GM21423 (cell line): ENCODE measurements at regions not wholly inside any gene's neighbourhood (a gene's known extent, or its start where the extent isn't known, plus 50 kb on each side); places are given as distances from the start of the nearest gene placed in this dataset.
"Not testable (repeated sequence)": the region's sequence is repeated elsewhere in the genome, so short reads cannot be mapped to it uniquely, and the experiment has no call there.

Experiments used
- ATAC-seq: cut with Tn5 transposase; IDR thresholded peaks from one replicate; pipeline ENCODE4 v1.9.1; 2021; ENCODE audit warnings: mild to moderate bottlenecking, moderate library complexity; ENCODE audit not compliant: unreplicated experiment

- ATAC-seq: peak; percentile 82
These were observed 297.5 kb upstream of the GRIN3A start for GRCh38 chr9:102035929-102036328.

GRCh38 chr9:102032614-102033013, 294.2 kb upstream of the GRIN3A start:
- ATAC-seq: no peak

GRCh38 chr9:102000956-102001355, 262.5 kb upstream of the GRIN3A start:
- no peak for ATAC-seq

DNA sequence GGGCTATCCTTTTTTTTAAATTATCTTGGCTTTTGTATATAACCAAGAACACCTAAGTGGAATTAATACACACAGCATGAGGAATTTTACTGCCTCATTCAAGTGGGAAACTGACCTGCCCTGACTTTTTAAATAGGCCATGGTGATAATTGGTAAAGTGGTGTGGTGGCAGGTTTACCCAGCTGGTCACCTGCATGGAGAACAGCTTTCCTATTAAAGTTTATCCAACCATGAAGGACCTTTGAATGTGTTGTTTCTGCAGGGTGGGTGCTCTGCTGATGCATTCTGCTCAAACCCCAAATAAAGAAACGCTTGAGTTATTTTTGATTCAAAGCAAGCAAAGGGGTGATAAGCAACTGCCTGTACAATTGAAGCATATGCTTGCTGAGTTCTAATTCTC, 261.0 kb upstream of the GRIN3A start:
- ATAC-seq: no peak

GRCh38 chr9:101995231-101995630, 256.8 kb upstream of the GRIN3A start:
- no peak for ATAC-seq

GRCh38 chr9:101993771-101994170, 255.3 kb upstream of the GRIN3A start:
- no peak for ATAC-seq

GRCh38 chr9:101991926-101992325, 253.5 kb upstream of the GRIN3A start:
- no peak for ATAC-seq

GRCh38 chr9:101977614-101978210, 239.3 kb upstream of the GRIN3A start:
- ATAC-seq: peak; percentile 76

- ATAC-seq: no peak
These were observed 232.2 kb upstream of the GRIN3A start for GRCh38 chr9:101970609-101971008.

- no peak for ATAC-seq
These were observed 229.9 kb upstream of the GRIN3A start for GRCh38 chr9:101968392-101968791.

DNA sequence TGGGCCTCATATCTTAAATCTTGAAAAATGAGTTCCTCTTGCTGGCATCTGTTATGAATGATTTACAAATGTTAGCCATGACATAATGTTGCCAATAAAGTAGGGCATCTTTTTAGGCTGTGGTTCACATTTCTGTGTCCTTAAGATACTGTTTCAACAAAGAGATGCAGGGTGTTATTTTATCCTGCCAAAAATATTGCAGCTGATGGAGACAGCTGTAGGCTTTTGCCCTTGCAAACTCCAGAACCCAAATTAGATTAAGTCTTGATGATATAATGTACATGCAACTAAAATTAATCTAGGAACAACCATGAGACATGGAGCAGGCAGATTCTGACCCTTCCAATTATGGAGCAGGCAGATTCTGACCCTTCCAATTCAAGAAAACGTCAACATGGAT, 228.2 kb upstream of the GRIN3A start:
- no peak for ATAC-seq

- ATAC-seq: no peak
These were observed 219.3 kb upstream of the GRIN3A start for GRCh38 chr9:101957705-101958104.

DNA sequence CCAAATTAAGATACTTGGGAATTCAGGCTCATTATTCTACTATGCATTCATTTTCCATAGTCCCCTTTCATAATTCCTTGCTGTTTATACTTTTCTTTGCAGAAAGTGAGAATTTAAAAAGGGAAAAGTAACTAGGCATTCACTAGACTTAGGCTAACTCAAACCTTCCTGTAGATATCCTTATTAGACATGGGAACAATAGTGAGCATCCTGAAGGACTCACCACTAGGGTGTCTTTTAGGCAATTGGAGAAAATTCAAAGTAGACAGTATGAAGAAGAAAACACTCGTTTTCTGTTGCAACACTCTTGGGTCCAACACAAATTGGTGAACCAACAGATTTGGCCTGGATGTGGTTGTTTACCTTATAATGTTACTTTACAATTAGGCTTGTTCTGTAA, 213.2 kb upstream of the GRIN3A start:
- ATAC-seq: no peak

DNA sequence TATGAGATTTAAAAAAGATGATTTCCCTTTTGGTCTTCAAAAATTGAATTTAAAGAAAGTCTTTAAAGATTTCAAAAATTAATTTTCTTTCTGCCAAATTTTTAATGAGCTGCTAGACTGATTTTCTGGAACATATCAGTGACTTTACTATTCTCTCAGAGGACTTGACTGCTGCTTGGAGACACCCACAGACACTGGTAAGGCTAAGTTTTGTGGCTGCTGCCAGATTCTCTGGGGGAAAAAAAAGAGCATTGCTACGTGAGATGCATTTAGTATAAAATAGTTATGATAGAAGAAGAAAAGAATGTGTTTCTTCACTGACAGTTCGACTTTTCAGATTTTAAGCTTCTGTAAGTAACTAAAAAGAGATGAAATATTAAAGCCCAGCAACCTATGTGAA, 193.3 kb upstream of the GRIN3A start:
- no peak for ATAC-seq

DNA sequence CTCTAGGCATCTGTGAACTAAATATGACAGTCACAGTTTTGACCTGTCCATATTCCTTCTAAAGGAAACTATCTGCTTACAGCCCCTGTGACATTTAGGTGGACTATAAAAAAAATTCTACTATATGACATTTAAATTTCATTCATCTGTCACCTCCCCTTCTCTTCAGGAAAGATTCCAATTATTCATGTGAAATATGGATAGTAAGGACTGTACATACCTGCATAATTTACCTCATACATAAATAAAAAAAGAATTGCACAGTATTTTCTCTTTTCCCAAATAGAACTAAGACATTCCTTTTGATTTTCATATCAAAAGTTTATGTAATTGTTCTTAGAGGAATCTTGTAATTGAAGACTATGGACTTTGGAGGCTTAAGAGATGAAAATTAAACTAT, 192.3 kb upstream of the GRIN3A start:
- no peak for ATAC-seq

GRCh38 chr9:101925498-101925897, 187.1 kb upstream of the GRIN3A start:
- no peak for ATAC-seq

GRCh38 chr9:101923451-101923850, 185.0 kb upstream of the GRIN3A start:
- ATAC-seq: no peak

GRCh38 chr9:101916948-101917347, 178.5 kb upstream of the GRIN3A start:
- ATAC-seq: not testable (repeated sequence)

- ATAC-seq: no peak
These were observed 177.0 kb upstream of the GRIN3A start for GRCh38 chr9:101915482-101915881.

GRCh38 chr9:101912698-101913097, 174.3 kb upstream of the GRIN3A start:
- ATAC-seq: no peak

GRCh38 chr9:101907466-101907865, 169.0 kb upstream of the GRIN3A start:
- no peak for ATAC-seq

GRCh38 chr9:101904845-101905244, 166.4 kb upstream of the GRIN3A start:
- no peak for ATAC-seq

DNA sequence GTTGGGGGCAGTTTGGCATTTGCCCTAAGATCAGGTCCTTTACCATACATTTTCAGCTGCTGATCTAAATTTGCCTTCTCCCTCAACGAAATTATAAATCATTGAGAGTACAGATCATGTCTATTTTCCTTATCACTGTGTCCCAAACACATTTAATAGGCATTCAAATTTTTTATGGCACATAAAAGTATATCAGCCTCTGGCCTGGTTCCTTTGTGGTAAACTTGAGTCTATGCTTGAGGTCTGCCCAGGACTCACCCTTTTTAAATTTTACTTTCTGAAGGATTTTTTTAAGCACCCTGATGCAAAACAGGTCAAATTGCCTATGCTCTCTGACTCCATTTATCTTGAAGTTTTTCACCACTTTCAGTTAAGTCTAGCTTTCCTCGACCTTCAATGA, 163.6 kb upstream of the GRIN3A start:
- no peak for ATAC-seq
